SK-N-SH treated with all-trans-retinoic acid at 6 μM for 48 hours (cell line): ENCODE measurements at regions not wholly inside any gene's neighbourhood (a gene's known extent, or its start where the extent isn't known, plus 50 kb on each side); places are given as distances from the start of the nearest gene placed in this dataset.
A peak's percentile ranks its signal among the peaks of the same experiment; 100 is the strongest.

Experiments used
- ATAC-seq: fragments of 200-7000 bp; cut with Tn5 transposase; 3 replicates; pipeline ENCODE4 v1.9.1; 2020; ENCODE audit warnings: mild to moderate bottlenecking, moderate library complexity
- ARNTL ChIP-seq: fragments of 450-650 bp; formaldehyde crosslinking; IDR thresholded peaks from 2 replicates; pipeline ENCODE4 v1.5.0; 2020; ENCODE audit warnings: low read depth, mild to moderate bottlenecking, moderate library complexity, borderline replicate concordance
- BACH2 ChIP-seq: fragments of 250-450 bp; sonication (Bioruptor Pico); IDR thresholded peaks from 2 replicates; pipeline ENCODE4 v1.9.0; 2021; ENCODE audit warnings: mild to moderate bottlenecking, borderline replicate concordance
- CREB5 ChIP-seq: fragments of 250-450 bp; sonication (Bioruptor Pico); IDR thresholded peaks from 2 replicates; pipeline ENCODE4 v1.5.1; 2020; ENCODE audit warnings: low read depth, mild to moderate bottlenecking, moderate library complexity
- CSDC2 ChIP-seq: fragments of 250-450 bp; sonication (Bioruptor Pico); IDR thresholded peaks from 2 replicates; pipeline ENCODE4 v1.5.0; 2020; ENCODE audit warnings: mild to moderate bottlenecking, moderate library complexity
- CSRNP3 ChIP-seq: fragments of 250-450 bp; sonication (Bioruptor Pico); IDR thresholded peaks from 2 replicates; pipeline ENCODE4 v1.5.1; 2021; ENCODE audit warnings: mild to moderate bottlenecking, moderate library complexity
- ESRRG ChIP-seq: fragments of 250-450 bp; sonication (Bioruptor Pico); IDR thresholded peaks from 2 replicates; pipeline ENCODE4 v1.6.1; 2021; ENCODE audit warnings: mild to moderate bottlenecking
- GLIS3 ChIP-seq: fragments of 250-450 bp; sonication (Bioruptor Pico); IDR thresholded peaks from 2 replicates; pipeline ENCODE4 v1.5.0; 2020; ENCODE audit warnings: mild to moderate bottlenecking, moderate library complexity
- ISL1 ChIP-seq: fragments of 250-450 bp; sonication (Bioruptor Pico); IDR thresholded peaks from 2 replicates; pipeline ENCODE4 v2.1.2; 2022; ENCODE audit warnings: mild to moderate bottlenecking, moderate library complexity
- OSR1 ChIP-seq: fragments of 250-450 bp; sonication (Bioruptor Pico); IDR thresholded peaks from 2 replicates; pipeline ENCODE4 v1.8.0; 2022; ENCODE audit warnings: moderate library complexity, mild to moderate bottlenecking, inconsistent platforms
- POU6F1 ChIP-seq: fragments of 250-450 bp; sonication (Bioruptor Pico); IDR thresholded peaks from 2 replicates; pipeline ENCODE4 v1.8.0; 2021; ENCODE audit warnings: low read depth, mild to moderate bottlenecking, moderate library complexity, borderline replicate concordance
- PPARA ChIP-seq: fragments of 250-450 bp; sonication (Bioruptor Pico); IDR thresholded peaks from 2 replicates; pipeline ENCODE4 v1.5.0; 2020; ENCODE audit warnings: mild to moderate bottlenecking, borderline replicate concordance
- RARB ChIP-seq: fragments of 250-450 bp; sonication (Bioruptor Pico); IDR thresholded peaks from 2 replicates; pipeline ENCODE4 v1.8.0; 2021; ENCODE audit warnings: mild to moderate bottlenecking, moderate library complexity
- SNAI2 ChIP-seq: fragments of 250-450 bp; sonication (Bioruptor Pico); IDR thresholded peaks from 2 replicates; pipeline ENCODE4 v1.5.0; 2020; ENCODE audit warnings: mild to moderate bottlenecking, moderate library complexity
- TCF4 ChIP-seq: fragments of 250-450 bp; sonication (Bioruptor Pico); IDR thresholded peaks from 2 replicates; pipeline ENCODE4 v1.8.0; 2021; ENCODE audit warnings: mild to moderate bottlenecking, moderate library complexity, borderline replicate concordance
- TOX ChIP-seq: fragments of 250-450 bp; sonication (Bioruptor Pico); IDR thresholded peaks from 2 replicates; pipeline ENCODE4 v1.8.0; 2021; ENCODE audit warnings: mild to moderate bottlenecking, moderate library complexity, borderline replicate concordance
- TSHZ2 ChIP-seq: fragments of 250-450 bp; sonication (Bioruptor Pico); IDR thresholded peaks from 2 replicates; pipeline ENCODE4 v1.5.0; 2020; ENCODE audit warnings: mild to moderate bottlenecking, moderate library complexity
- ZC3H10 ChIP-seq: fragments of 250-450 bp; sonication (Bioruptor Pico); IDR thresholded peaks from 2 replicates; pipeline ENCODE4 v1.5.1; 2021; ENCODE audit warnings: mild to moderate bottlenecking, moderate library complexity
- ZFP3 ChIP-seq: fragments of 250-450 bp; sonication (Bioruptor Pico); IDR thresholded peaks from 2 replicates; pipeline ENCODE4 v1.5.0; 2020; ENCODE audit warnings: mild to moderate bottlenecking, moderate library complexity
- ZFP30 ChIP-seq: fragments of 450-650 bp; formaldehyde crosslinking; IDR thresholded peaks from 2 replicates; pipeline ENCODE4 v1.5.0; 2022; ENCODE audit warnings: mild to moderate bottlenecking, moderate library complexity
- ZNF565 ChIP-seq: fragments of 450-650 bp; formaldehyde crosslinking; conservative IDR thresholded peaks from 2 replicates; pipeline ENCODE4 v1.5.0; 2020; ENCODE audit warnings: low read depth, mild to moderate bottlenecking, moderate library complexity
- ZNF70 ChIP-seq: fragments of 450-650 bp; formaldehyde crosslinking; IDR thresholded peaks from 2 replicates; pipeline ENCODE4 v1.5.0; 2020; ENCODE audit warnings: mild to moderate bottlenecking, moderate library complexity
- ZNF8 ChIP-seq: fragments of 450-650 bp; formaldehyde crosslinking; IDR thresholded peaks from 2 replicates; pipeline ENCODE4 v1.5.0; 2020; ENCODE audit warnings: mild to moderate bottlenecking, moderate library complexity

- ATAC-seq, result no peak; the same call in 2 of the 3 replicates
- TF ChIP-seq ZFP30 (CRISPR knock-in tag) (no peak), CREB5 (no peak), PPARA (no peak), CSDC2 (no peak), CSRNP3 (CRISPR knock-in tag) (no peak), TSHZ2 (CRISPR knock-in tag) (no peak), ZNF70 (CRISPR knock-in tag) (no peak), ZFP3 (CRISPR knock-in tag) (no peak), TCF4 (CRISPR knock-in tag) (no peak), ZNF8 (no peak), TOX (no peak), ISL1 (CRISPR knock-in tag) (no peak)
- TF ChIP-seq, all 23 proteins: peak for 0
Observed at GRCh38 chr4:179530958-179531357, 2088.7 kb upstream of the AGA start.

GRCh38 chr4:179536694-179537093 lies 2094.5 kb upstream of the AGA start:
- ATAC-seq, result no peak
- TF ChIP-seq GLIS3 (CRISPR knock-in tag) (no peak), ZC3H10 (CRISPR knock-in tag) (no peak), ISL1 (CRISPR knock-in tag) (no peak), BACH2 (CRISPR knock-in tag) (no peak), ARNTL (CRISPR knock-in tag) (no peak), TCF4 (CRISPR knock-in tag) (no peak), ZNF8 (no peak), RARB (no peak), PPARA (no peak), POU6F1 (CRISPR knock-in tag) (no peak), ESRRG (CRISPR knock-in tag) (no peak)

- TF ChIP-seq OSR1, result no peak
- no peak for TF ChIP-seq TCF4 (CRISPR knock-in tag)
- no peak for TF ChIP-seq ZNF70 (CRISPR knock-in tag)
- no peak for TF ChIP-seq ISL1 (CRISPR knock-in tag)
- TF ChIP-seq ARNTL (CRISPR knock-in tag), result no peak
- no peak for TF ChIP-seq ESRRG (CRISPR knock-in tag)
- no peak for TF ChIP-seq BACH2 (CRISPR knock-in tag)
- no peak for TF ChIP-seq POU6F1 (CRISPR knock-in tag)
- no peak for TF ChIP-seq ZNF565 (CRISPR knock-in tag)
- TF ChIP-seq ZFP30 (CRISPR knock-in tag), result no peak
- no peak for TF ChIP-seq SNAI2
- no peak for TF ChIP-seq ZFP3 (CRISPR knock-in tag)
- no peak for TF ChIP-seq TSHZ2 (CRISPR knock-in tag)
- TF ChIP-seq PPARA, result no peak
- TF ChIP-seq CSRNP3 (CRISPR knock-in tag), result no peak
- ATAC-seq, result peak; percentile 61
Observed at GRCh38 chr4:179539641-179540040, 2097.4 kb upstream of the AGA start.
